RWPE2 (cell line): ENCODE measurements at regions not wholly inside any gene's neighbourhood (a gene's known extent, or its start where the extent isn't known, plus 50 kb on each side); places are given as distances from the start of the nearest gene placed in this dataset.

ENCODE experiments used
- ATAC-seq: fragments of 200-7000 bp; cut with Tn5 transposase; 3 replicates; pipeline ENCODE4 v1.9.1; 2021; ENCODE audit warnings: low read depth
- DNase-seq: peaks from one replicate; pipeline ENCODE4 v3.0.0-alpha.2; 2020; ENCODE audit warnings: low spot score
- H3K27ac ChIP-seq: fragments of 450-650 bp; 2 replicates; pipeline ENCODE4 v1.5.1; 2017; ENCODE audit warnings: mild to moderate bottlenecking; ENCODE audit not compliant: poor library complexity, severe bottlenecking
- H3K27me3 ChIP-seq: fragments of 250-450 bp; sonication (Bioruptor Pico); 2 replicates; pipeline ENCODE4 v1.5.1; 2021; ENCODE audit warnings: mild to moderate bottlenecking, moderate library complexity; ENCODE audit not compliant: insufficient read depth, poor library complexity, severe bottlenecking
- H3K36me3 ChIP-seq: fragments of 250-450 bp; sonication (Bioruptor Pico); 2 replicates; pipeline ENCODE4 v1.5.1; 2020; ENCODE audit warnings: low read depth, mild to moderate bottlenecking, moderate library complexity
- H3K4me1 ChIP-seq: fragments of 250-450 bp; sonication (Bioruptor Pico); 2 replicates; pipeline ENCODE4 v1.5.1; 2021; ENCODE audit warnings: mild to moderate bottlenecking, moderate library complexity; ENCODE audit not compliant: insufficient read depth, poor library complexity, severe bottlenecking
- H3K4me3 ChIP-seq: fragments of 250-450 bp; sonication (Bioruptor Pico); 2 replicates; pipeline ENCODE4 v1.5.1; 2021; ENCODE audit warnings: mild to moderate bottlenecking, moderate library complexity; ENCODE audit not compliant: severe bottlenecking
- H3K9me3 ChIP-seq: fragments of 250-450 bp; sonication (Bioruptor Pico); 2 replicates; pipeline ENCODE4 v1.5.1; 2021; ENCODE audit warnings: mild to moderate bottlenecking, moderate library complexity; ENCODE audit not compliant: severe bottlenecking
- CTCF ChIP-seq: fragments of 450-650 bp; IDR thresholded peaks from one replicate; pipeline ENCODE4 v1.5.1; 2017; ENCODE audit warnings: mild to moderate bottlenecking, moderate library complexity; ENCODE audit not compliant: poor library complexity, severe bottlenecking

GRCh38 chr2:198909525-198910267, 548.0 kb downstream of the SATB2 start:
- ATAC-seq: no peak
- no peaks in the 10 kb centered on the region for H3K36me3 ChIP-seq

GRCh38 chr2:198905881-198906612, 551.7 kb downstream of the SATB2 start:
- Histone ChIP-seq H3K9me3 (no peaks in the 10 kb centered on the region), H3K4me1 (no peaks in the 10 kb centered on the region), H3K27me3 (no peaks in the 10 kb centered on the region), H3K36me3 (no peaks in the 10 kb centered on the region), H3K4me3 (no peak overlapping the region), H3K27ac (no peak overlapping the region)
- no peak for DNase-seq
- no peak for TF ChIP-seq CTCF
- ATAC-seq: no peak

More at GRCh38 chr2:198909525-198910267, 548.0 kb downstream of the SATB2 start:
- TF ChIP-seq CTCF: no peak
- Histone ChIP-seq H3K4me3 (no peak overlapping the region), H3K27me3 (no peaks in the 10 kb centered on the region), H3K9me3 (no peaks in the 10 kb centered on the region), H3K27ac (no peak overlapping the region), H3K4me1 (no peaks in the 10 kb centered on the region)
- no peak for DNase-seq

GRCh38 chr2:198901894-198902293, 555.8 kb downstream of the SATB2 start:
- Histone ChIP-seq H3K4me3 (no peak overlapping the region), H3K9me3 (no peaks in the 10 kb centered on the region), H3K36me3 (no peaks in the 10 kb centered on the region), H3K27ac (no peak overlapping the region), H3K27me3 (no peaks in the 10 kb centered on the region), H3K4me1 (no peaks in the 10 kb centered on the region)
- no peak for TF ChIP-seq CTCF
- no peak for ATAC-seq
- no peak for DNase-seq

GRCh38 chr2:198900141-198900540, 557.6 kb downstream of the SATB2 start:
- Histone ChIP-seq H3K27me3 (no peaks in the 10 kb centered on the region), H3K36me3 (no peaks in the 10 kb centered on the region), H3K27ac (no peak overlapping the region), H3K4me3 (no peak overlapping the region), H3K4me1 (no peaks in the 10 kb centered on the region), H3K9me3 (no peaks in the 10 kb centered on the region)
- no peak for TF ChIP-seq CTCF
- ATAC-seq: no peak
- DNase-seq: no peak

- DNase-seq: no peak
- Histone ChIP-seq H3K9me3 (no peaks in the 10 kb centered on the region), H3K36me3 (no peaks in the 10 kb centered on the region), H3K4me3 (no peak overlapping the region), H3K27ac (no peak overlapping the region), H3K27me3 (no peaks in the 10 kb centered on the region), H3K4me1 (no peaks in the 10 kb centered on the region)
- no peak for TF ChIP-seq CTCF
- ATAC-seq: no peak
Observed at GRCh38 chr2:198890490-198890889, 567.2 kb downstream of the SATB2 start.
